Stimulated activated naive CD8-positive, alpha-beta T cell treated with anti-CD3 and anti-CD28 coated beads, Interleukin-15, Interleukin-2, amounts not matched to agents 100 U/mL and 50 U/mL, for 24 hours (primary cell): ENCODE measurements at regions not wholly inside any gene's neighbourhood (a gene's known extent, or its start where the extent isn't known, plus 50 kb on each side); places are given as distances from the start of the nearest gene placed in this dataset.

Experiments
- ATAC-seq: fragments of 150-1000 bp; cut with Tn5 transposase; one replicate; pipeline ENCODE4 v1.10.0; 2021
- DNase-seq: peaks from one replicate; pipeline ENCODE4 v3.0.0; 2021

DNA sequence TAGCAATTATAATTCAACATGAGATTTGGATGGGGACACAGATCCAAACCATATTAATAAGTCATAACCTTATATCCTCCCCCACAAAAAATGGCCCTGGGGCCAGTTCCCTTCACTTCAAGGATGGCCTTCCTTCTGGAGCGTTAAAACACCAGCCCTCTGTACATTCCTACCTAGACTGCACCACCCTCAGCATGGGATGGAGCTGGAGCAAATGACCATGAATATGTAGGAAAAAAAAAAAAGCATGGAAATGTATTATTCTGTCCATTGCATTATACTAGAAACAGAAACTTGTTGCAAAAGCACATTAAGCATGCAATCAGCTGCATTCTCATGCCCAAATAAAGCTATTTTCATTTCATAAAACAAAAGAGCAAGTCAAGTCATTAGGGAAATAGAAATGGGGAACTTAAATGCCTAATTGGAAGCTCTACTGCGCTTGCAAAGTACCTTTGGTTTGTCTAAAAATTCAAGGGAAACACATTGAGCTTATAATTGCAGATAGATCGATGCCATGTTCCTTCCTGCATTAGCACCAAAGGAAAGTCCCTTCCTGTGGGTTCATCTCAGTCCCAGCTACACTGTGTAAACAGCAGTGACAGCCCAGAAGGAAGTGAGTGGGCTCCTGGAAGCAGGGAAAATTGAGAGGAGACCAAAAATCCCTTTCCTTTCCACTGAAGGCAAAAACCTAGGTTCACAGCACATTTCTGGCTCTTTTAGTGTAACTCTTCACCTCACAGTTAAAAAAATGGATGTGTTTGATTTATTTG lies 252.0 kb upstream of the KLHL29 start:
- DNase-seq (no peak), ATAC-seq (no peak)

DNA sequence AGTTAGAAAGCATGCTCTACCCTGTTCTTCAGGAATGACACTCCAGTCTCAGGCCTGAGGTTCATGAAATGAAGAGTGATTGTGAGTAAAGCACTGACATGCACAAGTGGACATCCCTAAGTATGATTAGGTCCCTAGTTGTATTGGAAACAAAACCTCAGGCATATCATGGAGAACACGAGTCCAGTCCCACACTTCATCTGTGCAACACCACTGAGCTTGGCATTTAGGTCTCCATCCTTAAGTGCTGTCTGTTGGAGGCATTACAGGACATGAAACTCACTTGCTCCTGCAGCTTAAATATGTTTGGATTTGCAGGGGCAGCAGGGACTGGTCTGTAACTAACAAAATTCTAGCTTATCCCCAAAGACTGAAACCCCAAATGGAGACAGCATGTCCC lies 250.3 kb upstream of the KLHL29 start:
- ATAC-seq: no peak
- no peak for DNase-seq

DNA sequence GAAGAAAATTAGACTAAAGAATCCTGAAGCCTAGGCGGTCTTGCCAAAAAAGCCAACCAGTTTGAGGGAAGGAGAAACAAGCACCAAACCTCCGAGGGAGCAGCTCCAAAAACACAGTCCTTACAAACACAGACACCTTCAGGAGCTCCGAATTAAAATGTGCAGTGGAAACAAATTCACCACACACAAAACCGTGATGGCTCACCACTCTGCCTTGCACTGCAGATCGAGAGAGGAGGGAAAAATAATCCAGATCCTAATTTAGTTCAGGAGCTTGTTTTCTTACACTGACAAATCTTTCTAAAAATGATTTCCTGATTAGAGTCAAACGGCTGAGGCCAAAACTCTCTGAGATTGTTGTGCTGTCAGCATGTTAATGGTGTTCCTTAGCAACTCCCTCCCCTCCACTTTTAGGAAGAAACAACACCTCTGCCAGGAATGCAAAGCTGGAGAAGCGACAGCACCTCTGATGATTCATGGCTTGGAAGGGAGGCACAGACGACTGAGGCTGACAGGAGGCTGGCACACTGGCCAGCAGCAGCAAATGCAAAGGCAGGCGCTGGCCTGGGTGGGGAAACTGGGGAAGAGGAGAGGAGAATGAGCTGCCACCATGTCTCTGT lies 249.4 kb upstream of the KLHL29 start:
- ATAC-seq (no peak), DNase-seq (no peak)

DNA sequence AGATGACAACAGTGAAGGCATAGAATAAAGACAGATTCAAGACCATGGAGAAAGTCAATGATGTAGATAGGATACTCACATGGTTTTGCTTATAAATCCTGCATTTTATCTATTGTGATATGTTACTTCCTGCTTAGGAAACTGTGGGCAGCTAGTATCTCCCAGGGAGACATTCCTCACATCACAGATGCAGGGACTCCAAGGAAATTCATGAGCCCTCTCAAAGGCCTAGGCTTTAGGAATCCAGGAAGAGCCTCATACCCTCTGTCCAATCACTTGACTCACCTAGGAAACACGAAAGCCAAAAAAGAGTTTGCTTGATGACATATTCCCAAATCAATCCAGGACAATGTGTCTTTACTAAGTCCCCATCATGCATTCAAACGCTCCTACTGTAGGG lies 247.8 kb upstream of the KLHL29 start:
- ATAC-seq: no peak
- DNase-seq: no peak

DNA sequence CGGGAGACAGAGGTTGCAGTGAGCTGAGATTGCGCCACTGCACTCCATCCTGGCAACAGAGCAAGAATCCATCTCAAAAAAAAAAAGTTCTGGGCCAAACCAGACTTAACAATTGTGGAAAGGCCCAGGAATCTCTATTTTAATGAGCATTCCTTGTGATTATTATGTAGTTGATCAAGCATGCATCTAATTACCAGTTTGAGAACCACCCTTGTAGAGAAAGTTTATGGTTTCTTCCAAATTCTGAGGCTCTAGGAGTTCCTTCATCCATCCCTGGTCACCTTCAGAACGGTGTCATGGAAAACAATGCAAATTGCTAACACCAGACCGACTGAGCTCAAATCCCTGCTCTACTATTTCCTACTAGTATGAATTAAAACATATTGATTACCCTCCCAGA lies 246.3 kb upstream of the KLHL29 start:
- ATAC-seq: no peak
- no peak for DNase-seq

DNA sequence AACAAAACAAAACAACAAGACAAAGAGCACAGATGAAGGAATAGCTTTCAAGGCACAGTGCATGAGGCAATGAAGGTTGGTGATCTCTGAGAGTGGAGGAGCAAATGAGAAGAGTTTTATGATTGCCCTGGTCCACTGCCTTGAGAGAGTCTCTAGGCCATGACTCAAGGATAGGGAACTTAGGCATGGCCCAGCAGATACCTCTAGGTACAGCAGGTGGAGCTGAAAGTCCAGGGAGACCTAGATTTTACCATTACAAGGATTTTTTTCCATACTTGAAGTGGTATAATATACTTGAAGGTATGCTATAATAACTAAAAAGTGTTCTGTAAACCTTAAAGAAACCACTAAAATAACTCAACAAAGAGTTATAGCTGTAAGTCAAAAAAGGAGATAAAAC lies 239.5 kb upstream of the KLHL29 start:
- no peak for ATAC-seq
- no peak for DNase-seq

DNA sequence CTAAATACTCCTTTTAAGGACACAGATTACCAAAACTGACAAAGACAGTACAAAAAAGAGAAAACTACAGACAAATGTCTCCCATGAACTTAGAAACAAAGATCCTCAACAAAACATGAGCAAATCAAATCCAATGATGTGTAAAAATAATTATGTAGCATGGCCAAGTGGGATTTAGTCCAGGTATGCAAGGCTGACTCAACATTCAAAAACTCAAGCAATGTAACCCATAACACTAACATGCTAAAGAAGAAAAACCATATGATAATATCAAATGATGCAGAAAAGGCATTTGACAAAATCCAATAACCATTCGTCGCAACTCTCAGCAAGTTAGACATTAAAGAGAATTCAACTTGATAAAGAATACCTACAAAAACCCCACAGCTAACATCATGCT lies 239.0 kb upstream of the KLHL29 start:
- DNase-seq: no peak
- no peak for ATAC-seq

DNA sequence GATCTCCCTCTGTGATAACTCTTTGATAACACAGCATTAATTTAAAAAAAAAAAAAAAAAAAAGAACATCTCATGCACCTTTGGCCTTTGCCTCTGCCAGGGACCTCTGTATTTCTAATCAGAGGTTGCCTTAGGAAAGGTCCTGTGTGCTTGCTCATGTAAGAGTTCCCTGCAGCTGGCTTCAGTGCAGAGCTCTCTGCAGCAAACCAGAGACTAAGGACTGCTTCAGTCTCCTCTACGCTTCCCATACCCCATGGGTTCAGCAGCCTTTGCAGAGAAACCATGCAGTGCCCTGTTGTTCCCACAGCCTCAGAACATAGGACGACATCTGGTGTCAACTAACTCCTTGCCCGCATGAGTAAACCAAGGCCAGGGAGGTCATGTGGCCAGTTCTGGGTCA lies 236.6 kb upstream of the KLHL29 start:
- no peak for ATAC-seq
- no peak for DNase-seq

DNA sequence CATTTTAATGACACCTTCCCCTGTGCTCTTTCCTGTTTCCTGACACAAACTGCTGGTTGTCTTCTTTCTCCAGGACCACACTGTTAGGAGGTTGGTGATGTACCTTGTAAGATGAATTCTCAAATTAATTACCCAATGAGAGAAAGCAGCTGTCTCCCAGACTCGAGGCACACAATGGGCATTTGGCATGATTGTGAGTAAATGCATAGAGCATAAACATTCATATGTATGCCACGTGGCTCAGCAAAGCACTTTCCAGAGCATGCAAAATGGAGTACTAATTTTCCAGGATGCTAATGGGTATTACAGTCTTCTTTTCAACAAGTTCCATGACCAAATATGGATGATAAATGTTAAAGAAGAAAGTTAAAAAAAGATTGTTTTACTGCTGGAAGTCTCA lies 235.2 kb upstream of the KLHL29 start:
- ATAC-seq (no peak), DNase-seq (no peak)

DNA sequence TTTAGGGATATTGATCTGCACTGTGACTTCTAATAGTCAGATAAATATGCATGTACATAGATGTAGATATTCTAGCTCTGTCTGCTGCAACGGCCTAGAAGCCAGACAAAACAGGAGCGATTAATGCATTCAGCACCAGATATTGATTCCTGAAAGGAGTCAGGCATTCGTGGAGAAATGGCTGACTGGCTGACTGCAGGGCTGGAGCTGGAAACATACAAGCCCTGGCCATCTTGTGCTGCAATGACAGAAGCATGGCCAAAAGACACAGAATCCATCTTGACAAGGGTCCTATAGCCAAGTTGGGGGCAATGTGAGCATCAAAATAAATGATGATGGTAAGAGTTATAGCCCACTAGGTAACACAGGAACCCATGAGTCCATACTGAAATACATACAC lies 231.5 kb upstream of the KLHL29 start:
- ATAC-seq (no peak), DNase-seq (no peak)

DNA sequence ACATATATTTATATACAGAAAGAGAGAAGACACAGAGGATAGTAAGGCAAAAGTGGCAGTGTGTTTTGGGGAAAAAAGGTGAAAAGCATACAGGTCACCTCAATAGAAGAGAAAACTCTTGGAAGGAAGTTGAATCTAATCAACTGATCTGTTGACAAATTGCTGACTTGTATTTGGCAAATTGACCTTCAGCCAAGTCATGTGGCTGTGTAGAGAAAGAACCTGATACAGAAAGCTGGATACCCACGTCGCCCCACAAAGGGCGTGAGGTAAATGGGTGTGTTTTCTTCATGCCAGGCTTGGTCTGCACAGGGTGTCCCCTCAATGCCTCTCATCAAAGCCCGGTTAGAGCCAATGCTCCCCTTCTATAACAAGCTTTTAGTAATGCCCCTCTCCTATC lies 230.0 kb upstream of the KLHL29 start:
- no peak for ATAC-seq
- DNase-seq: no peak

DNA sequence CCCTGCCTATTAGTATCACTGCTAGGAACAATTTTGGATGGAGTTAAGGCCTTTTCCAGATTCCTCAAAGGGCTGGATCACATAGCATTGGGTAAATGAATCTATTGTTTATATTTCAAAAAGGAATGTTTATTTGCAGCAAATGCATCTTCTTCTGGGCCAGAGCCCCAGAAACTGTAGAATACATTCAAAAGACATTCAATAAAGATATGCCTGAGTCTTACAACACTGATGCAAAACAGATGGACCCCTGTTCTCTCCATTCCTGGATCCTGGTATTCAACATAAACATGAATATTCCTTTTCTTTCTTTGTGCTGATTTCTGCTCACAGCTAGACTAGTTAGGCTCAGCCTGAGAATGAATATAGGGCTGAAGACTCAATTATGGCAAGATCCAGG lies 227.2 kb upstream of the KLHL29 start:
- ATAC-seq (no peak), DNase-seq (no peak)

DNA sequence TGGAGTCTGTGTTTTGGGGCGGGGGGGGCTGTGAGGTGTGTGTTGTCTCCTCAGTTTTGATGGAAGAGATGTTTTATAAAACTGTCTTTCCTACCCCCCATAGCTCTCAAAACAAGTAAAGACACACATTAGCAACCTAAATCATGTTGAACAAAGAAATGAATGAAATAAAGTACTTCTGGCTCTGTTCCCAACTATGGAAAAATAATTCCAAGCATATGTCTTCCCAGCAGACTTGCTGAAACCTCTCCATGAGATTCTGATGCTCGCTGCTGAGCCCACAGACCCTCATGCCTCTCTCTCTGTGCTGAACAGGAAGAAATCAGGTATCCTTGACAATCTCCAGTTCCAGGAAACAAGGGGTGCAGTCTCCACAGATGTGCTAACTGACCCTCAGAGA lies 226.7 kb upstream of the KLHL29 start:
- DNase-seq (no peak), ATAC-seq (no peak)

DNA sequence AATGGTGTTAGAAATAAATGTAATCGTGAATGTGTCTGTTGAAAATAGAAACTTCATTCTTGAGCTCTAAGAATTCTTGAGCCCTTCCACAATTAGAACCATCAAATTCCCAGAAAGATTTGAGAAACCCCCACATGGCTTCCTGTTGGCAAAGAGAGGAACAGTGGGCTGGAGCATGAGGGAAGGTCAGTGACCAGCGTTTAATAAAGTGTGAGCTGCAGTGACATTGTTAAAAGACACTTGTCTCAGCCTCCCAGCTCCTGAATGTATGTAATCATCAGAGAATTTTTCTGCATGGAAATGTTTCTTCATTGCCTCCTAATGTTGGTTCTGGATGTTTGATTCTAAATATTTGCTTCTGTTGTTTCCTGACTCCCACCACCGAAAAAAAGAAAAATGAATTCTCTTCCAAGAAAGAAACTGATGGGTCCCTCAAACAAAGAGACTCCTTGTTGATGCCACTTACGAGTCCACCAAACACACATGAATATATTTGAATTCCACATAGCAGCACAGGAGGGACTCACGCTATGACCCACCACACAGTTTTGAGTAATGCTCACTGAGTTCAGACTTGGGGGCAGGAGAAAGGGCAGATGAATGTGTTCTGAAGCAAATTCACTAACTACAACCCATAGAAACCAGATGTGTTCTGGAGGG lies 225.1 kb upstream of the KLHL29 start:
- DNase-seq (no peak), ATAC-seq (no peak)

DNA sequence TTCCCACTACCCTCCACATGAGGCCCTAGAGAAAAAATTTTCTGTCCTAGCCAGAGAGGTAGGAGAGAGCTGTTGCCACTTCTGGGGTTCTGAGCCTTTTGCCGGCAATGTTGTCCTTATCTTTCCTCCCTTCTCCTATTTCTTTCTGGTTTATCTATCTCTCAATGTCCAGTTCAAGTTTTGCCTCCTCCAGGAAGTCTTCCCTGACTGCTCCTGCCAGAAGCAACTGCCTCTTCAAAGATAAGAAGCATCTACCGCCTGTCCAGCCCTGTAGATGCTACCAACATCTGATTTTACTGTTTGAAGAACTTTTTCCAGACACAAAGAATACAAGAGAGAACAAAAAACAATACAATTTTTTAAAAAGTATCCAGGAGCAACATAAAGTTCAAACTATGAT lies 220.8 kb upstream of the KLHL29 start:
- DNase-seq (no peak), ATAC-seq (no peak)

DNA sequence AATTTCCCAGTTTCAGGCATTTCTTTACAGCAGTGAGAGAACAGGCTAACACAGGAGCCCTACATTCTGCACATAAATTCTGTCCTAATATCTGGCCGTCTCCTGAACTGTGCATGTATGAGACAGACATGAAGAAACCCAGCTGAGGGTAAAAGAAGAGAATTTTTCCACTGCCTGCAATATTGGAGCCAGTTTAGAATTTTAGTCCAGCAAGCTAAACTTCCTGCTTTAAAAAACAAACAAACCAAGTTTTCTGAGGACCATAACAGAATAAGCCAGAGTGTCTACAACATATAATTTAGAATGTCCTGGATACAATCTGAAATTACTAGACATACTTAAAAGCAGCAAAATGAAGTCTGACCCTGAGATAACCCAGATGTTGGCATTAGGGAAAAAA lies 215.1 kb upstream of the KLHL29 start:
- DNase-seq (no peak), ATAC-seq (no peak)

DNA sequence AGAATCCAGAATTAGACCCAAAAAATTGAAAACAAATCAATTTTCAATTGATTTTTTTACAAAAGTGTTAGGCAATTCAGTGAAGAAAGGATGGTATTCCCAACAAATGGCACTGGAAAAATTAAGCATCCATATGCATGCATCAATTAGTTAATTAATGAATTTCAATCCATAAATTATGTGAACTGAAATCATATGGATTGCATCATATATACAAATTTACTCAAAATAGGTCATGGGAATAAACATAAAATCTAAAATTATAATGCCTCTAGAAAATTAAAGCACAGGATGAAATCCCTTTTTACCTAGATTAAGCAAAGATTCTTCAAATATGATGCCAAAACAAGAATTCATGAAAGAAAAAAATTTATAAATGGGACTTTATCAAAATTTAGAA lies 213.9 kb upstream of the KLHL29 start:
- DNase-seq: no peak
- no peak for ATAC-seq

DNA sequence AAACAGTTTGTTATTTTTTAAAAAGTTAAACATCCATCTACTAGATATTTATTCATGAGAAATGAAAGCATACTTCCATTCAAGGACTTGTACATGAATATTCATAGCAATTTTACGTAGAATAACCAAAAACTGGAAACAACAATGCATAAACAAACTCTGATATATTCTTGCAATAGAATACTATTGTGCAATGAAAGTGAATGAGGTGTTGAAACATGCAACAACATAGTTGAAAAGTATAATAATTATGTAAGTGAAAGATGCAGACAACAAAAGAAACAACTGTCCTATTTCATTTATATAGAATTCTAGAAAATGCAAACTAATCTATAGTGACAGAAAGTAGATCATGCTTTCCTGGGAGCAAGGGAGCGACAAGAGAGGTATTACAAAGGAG lies 206.6 kb upstream of the KLHL29 start:
- no peak for ATAC-seq
- no peak for DNase-seq

DNA sequence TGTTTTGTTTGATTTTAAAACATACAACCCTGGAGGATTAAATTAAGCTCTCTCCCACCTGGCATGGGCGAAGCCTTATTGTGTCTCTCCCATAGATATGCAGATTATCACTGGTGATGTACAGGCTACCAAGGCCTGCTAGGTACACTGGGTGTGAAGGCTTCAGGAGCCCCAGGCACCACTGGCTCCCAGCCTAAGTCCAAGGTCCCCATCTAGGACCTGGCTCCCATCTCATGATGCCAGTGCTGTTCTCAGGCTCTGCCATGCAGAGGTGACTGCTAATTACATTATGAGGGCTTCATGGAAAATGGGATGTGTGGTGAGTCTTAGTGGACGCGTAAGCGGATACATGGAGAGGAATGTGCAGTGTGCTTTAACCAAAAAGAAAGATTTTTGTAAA lies 201.2 kb upstream of the KLHL29 start:
- ATAC-seq (no peak), DNase-seq (no peak)

DNA sequence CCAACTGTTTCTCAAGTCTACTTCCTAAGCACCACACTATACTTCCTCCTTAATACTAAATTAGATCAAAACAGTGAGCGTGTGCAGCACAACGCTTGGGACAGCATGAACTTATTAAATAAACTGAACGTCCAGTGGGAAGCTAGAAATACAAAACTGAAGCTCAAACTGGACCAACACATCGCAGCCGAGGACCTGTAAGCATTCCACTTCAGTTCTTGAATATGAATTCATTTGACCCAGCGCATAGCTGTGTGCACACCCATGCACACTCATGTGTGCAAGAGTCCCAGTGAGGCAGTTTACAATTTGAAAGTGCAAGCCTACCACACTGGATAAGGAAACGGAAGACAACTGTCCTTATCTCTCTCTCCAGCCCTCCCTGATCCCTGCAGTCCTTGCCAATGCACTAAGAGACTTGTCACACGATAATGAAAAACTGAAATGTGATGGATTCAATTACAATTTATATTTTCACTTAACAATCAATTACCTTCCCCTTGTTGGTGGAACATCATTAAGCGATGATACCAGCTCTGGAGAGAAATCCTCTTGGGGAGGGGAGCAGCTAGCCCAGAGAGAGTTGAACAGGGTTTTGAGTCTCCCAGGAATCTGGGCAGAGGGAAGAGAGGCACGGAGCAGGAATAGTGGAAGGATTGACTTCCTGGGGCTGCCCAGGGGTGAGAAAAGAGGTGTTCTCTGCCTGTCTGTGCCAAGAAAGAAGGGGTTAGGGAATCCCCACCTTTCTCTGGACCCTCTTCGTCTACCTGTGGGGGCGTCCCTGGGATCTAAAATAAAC lies 186.5 kb upstream of the KLHL29 start:
- no peak for ATAC-seq
- no peak for DNase-seq

DNA sequence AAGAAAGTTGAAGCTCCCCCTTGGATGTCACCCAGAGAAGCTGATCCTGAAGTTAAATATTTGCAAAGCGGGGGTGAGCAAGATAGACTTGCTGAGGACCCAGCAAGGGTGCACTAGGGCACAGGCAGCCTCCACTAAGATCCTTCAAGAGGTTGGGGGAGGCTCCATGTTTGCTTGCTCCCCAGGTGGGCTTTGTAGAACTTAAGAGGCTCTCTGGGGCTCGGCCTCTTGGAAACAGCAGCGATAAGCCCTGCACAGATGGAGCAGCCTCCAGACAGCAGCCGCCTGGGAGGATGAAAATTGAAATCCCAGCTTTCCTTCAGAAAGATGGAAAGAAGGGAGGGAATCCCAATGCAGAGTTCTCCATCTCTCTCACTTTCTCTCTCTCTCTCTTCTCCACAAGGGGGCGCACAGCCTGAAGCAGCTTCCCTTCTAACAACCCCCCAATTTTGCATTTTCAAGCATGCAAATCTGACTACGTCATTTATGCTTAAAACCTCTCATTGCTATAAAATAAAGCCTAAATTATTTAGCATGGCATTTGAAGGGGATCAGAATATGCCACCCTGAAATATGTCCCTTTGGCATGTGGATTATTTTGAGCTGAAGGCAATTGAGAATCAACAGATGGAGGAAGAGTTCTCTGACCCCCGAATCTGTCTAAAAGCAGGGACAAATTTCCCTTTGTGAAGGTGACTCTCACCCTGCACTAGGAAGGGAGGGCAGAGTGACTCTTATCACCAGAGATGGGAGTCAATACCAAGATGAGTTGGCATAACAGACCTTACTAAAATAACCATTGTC lies 185.7 kb upstream of the KLHL29 start:
- ATAC-seq (no peak), DNase-seq (peak; percentile 15)
